GM23248 (cell line): ENCODE measurements at regions not wholly inside any gene's neighbourhood (a gene's known extent, or its start where the extent isn't known, plus 50 kb on each side); places are given as distances from the start of the nearest gene placed in this dataset.

Source experiments
- DNase-seq: peaks from one replicate; pipeline ENCODE4 v3.0.0-alpha.2; 2015
- H2AFZ ChIP-seq: fragments of 200-600 bp; sonication (generic); 2 replicates; pipeline ENCODE4 v1.6.1; 2016; ENCODE audit warnings: antibody characterized with exemption
- H3F3A ChIP-seq: fragments of 200-600 bp; sonication (generic); 2 replicates; pipeline ENCODE4 v1.6.1; 2016; ENCODE audit warnings: mild to moderate bottlenecking, antibody characterized with exemption, mixed run types; ENCODE audit not compliant: insufficient read depth
- H3K27ac ChIP-seq: fragments of 200-600 bp; sonication (generic); 2 replicates; pipeline ENCODE4 v1.5.1; 2016; ENCODE audit warnings: mild to moderate bottlenecking
- H3K27me3 ChIP-seq: fragments of 200-600 bp; sonication (generic); replicated peaks from 2 replicates; pipeline ENCODE4 v1.6.1; 2016; ENCODE audit warnings: mild to moderate bottlenecking; ENCODE audit not compliant: insufficient read depth
- H3K36me3 ChIP-seq: fragments of 200-600 bp; sonication (generic); 2 replicates; pipeline ENCODE4 v1.6.1; 2016; ENCODE audit warnings: low read depth, mild to moderate bottlenecking
- H3K4me1 ChIP-seq: fragments of 200-600 bp; sonication (generic); 2 replicates; pipeline ENCODE4 v1.6.1; 2016; ENCODE audit warnings: mild to moderate bottlenecking; ENCODE audit not compliant: insufficient read depth
- H3K4me2 ChIP-seq: fragments of 200-600 bp; sonication (generic); one replicate; pipeline ENCODE4 v1.6.1; 2016; ENCODE audit warnings: mild to moderate bottlenecking; ENCODE audit not compliant: unreplicated experiment
- H3K4me3 ChIP-seq: fragments of 200-600 bp; sonication (generic); 2 replicates; pipeline ENCODE4 v1.5.1; 2016; ENCODE audit warnings: mild to moderate bottlenecking
- H3K79me2 ChIP-seq: fragments of 200-600 bp; sonication (generic); 2 replicates; pipeline ENCODE4 v1.6.1; 2016; ENCODE audit warnings: mild to moderate bottlenecking; ENCODE audit not compliant: insufficient read depth
- H3K9ac ChIP-seq: fragments of 200-600 bp; sonication (generic); 2 replicates; pipeline ENCODE4 v1.6.1; 2016; ENCODE audit warnings: mild to moderate bottlenecking
- H3K9me2 ChIP-seq: fragments of 200-600 bp; sonication (generic); 2 replicates; pipeline ENCODE4 v1.6.1; 2016; ENCODE audit warnings: mixed run types, mild to moderate bottlenecking, moderate library complexity; ENCODE audit not compliant: insufficient read depth
- H3K9me3 ChIP-seq: fragments of 200-600 bp; sonication (generic); one replicate; pipeline ENCODE4 v1.6.1; 2017; ENCODE audit warnings: low read depth
- H4K20me1 ChIP-seq: fragments of 200-600 bp; sonication (generic); 2 replicates; pipeline ENCODE4 v1.6.0; 2016; ENCODE audit not compliant: insufficient read depth
- EZH2 ChIP-seq: fragments of 200-600 bp; sonication (generic); IDR thresholded peaks from 2 replicates; pipeline ENCODE4 v1.6.1; 2018; ENCODE audit warnings: antibody characterized with exemption, mild to moderate bottlenecking; ENCODE audit not compliant: insufficient read depth, poor library complexity, severe bottlenecking
- EZH2phosphoT487 ChIP-seq: fragments of 200-600 bp; sonication (generic); IDR thresholded peaks from 2 replicates; pipeline ENCODE4 v1.6.1; 2018; ENCODE audit warnings: antibody characterized with exemption, moderate library complexity, mild to moderate bottlenecking, low read depth; ENCODE audit not compliant: insufficient read depth
- WGBS, 2 experiments: methylation state at CpG; one replicate each; pipeline ENCODE4 v1.1.6; 2015 to 2017; ENCODE audit warnings: low lambda C conversion rate in 2 of 2, low coverage in 1 of 2; ENCODE audit errors: missing lambda C conversion rate in 2 of 2; 5-methylcytosine and 5-hydroxymethylcytosine counted together
- in situ Hi-C: fragments of 300-500 bp; cut with MboI; formaldehyde crosslinking; loops from 2 replicates; pipeline ENCODE4 v1.15.0; 2020

GRCh38 chr9:80790764-80791163 is 898.6 kb downstream of the TLE1 start:
- Histone ChIP-seq H3K4me1 (no peaks in the 10 kb centered on the region), H3K4me2 (no peak overlapping the region), H3F3A (no peaks in the 10 kb centered on the region), H4K20me1 (no peaks in the 10 kb centered on the region), H3K9me2 (no peaks in the 10 kb centered on the region), H3K79me2 (no peaks in the 10 kb centered on the region), H2AFZ (no peak overlapping the region), H3K9ac (no peak overlapping the region), H3K27me3 (no peaks in the 10 kb centered on the region), H3K27ac (no peak overlapping the region), H3K9me3 (no peaks in the 10 kb centered on the region), H3K36me3 (no peaks in the 10 kb centered on the region), H3K4me3 (no peak overlapping the region)
- in situ Hi-C loops = no loop called here
- no peak for TF ChIP-seq EZH2
- TF ChIP-seq EZH2phosphoT487 = no peak
- DNase-seq = no peak

DNA sequence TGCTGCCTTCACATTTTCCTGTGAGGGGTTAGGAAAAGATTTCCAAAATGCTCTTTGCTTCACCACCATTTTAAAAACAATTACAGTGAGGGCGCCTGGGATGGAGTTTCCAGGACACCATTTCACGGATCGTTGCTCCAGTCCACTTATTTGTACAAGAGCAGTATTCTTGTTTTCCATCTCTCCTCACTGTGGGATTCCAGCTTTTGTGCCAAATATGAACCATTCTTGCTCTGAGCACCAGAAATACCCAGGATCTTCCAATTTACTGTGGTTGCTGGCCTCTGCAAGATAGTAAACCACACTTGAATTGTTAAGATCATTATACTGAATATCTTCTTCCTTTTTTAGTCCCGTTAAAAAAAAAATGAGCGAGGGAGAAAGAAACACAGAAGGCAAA is 899.5 kb downstream of the TLE1 start:
- H2AFZ ChIP-seq = no peak overlapping the region

GRCh38 chr9:80787636-80788035 is 901.7 kb downstream of the TLE1 start:
- 61 to 84% methylated on average over 1 of the region's 1 CpG for WGBS, 2 experiments
- Histone ChIP-seq H3K9ac (no peak overlapping the region), H3K4me3 (no peak overlapping the region), H3K9me2 (no peaks in the 10 kb centered on the region), H4K20me1 (no peaks in the 10 kb centered on the region), H3K9me3 (no peaks in the 10 kb centered on the region), H2AFZ (no peak overlapping the region), H3K27ac (no peak overlapping the region), H3K79me2 (no peaks in the 10 kb centered on the region), H3K36me3 (no peaks in the 10 kb centered on the region), H3K4me1 (no peaks in the 10 kb centered on the region), H3K27me3 (no peaks in the 10 kb centered on the region), H3F3A (no peaks in the 10 kb centered on the region), H3K4me2 (no peak overlapping the region)
- TF ChIP-seq EZH2 (no peak), EZH2phosphoT487 (no peak)
- DNase-seq = no peak
- in situ Hi-C loops = no loop called here

More for the DNA sequence above, 899.5 kb downstream of the TLE1 start:
- no peaks in the 10 kb centered on the region for H3K79me2 ChIP-seq
- H3K4me2 ChIP-seq = no peak overlapping the region
- no peak for TF ChIP-seq EZH2
- TF ChIP-seq EZH2phosphoT487 = no peak
- no peak for DNase-seq
- no peak overlapping the region for H3K4me3 ChIP-seq
- no peaks in the 10 kb centered on the region for H4K20me1 ChIP-seq
- WGBS, 2 experiments = 58 to 63% methylated on average over 5 of the region's 5 CpGs
- H3K27me3 ChIP-seq = no peaks in the 10 kb centered on the region
- H3K9me3 ChIP-seq = no peaks in the 10 kb centered on the region
- H3K9me2 ChIP-seq = no peaks in the 10 kb centered on the region
- no peaks in the 10 kb centered on the region for H3K4me1 ChIP-seq
- H3F3A ChIP-seq = no peaks in the 10 kb centered on the region
- in situ Hi-C loops = no loop called here
- no peaks in the 10 kb centered on the region for H3K36me3 ChIP-seq
- no peak overlapping the region for H3K27ac ChIP-seq
- no peak overlapping the region for H3K9ac ChIP-seq

DNA sequence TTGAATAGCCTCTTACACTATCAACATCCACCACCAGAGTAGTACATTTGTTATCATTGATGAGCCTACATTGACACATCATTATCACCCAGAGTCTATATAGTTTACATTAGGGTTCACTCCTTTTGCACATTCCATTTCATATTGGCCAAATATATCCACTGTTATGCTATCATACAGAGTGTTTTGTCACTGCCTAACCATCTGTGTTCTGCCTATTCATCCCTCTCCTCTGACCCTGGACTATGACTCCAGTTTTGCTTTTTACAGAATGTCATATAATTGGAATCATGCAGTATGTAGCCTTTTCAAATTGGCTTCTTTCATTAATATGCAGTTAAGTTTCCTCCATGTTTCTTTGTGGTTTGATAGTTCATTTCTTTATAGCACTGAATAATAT is 904.7 kb downstream of the TLE1 start:
- H3K9me3 ChIP-seq = no peaks in the 10 kb centered on the region
- no peak overlapping the region for H3K4me2 ChIP-seq
- no peaks in the 10 kb centered on the region for H4K20me1 ChIP-seq
- no peak for DNase-seq
- H3K36me3 ChIP-seq = no peaks in the 10 kb centered on the region
- no peaks in the 10 kb centered on the region for H3K79me2 ChIP-seq
- no peak overlapping the region for H2AFZ ChIP-seq
- no peaks in the 10 kb centered on the region for H3K27me3 ChIP-seq
- no peak overlapping the region for H3K9ac ChIP-seq
- H3K4me3 ChIP-seq = no peak overlapping the region
- H3K27ac ChIP-seq = no peak overlapping the region
- H3F3A ChIP-seq = no peaks in the 10 kb centered on the region
- H3K9me2 ChIP-seq = no peaks in the 10 kb centered on the region
- no peaks in the 10 kb centered on the region for H3K4me1 ChIP-seq
- TF ChIP-seq EZH2phosphoT487 = no peak
- no peak for TF ChIP-seq EZH2
- in situ Hi-C loops = no loop called here

GRCh38 chr9:80775971-80776370 is 913.4 kb downstream of the TLE1 start:
- in situ Hi-C loops = no loop called here
- H3K27ac ChIP-seq = no peak overlapping the region
- DNase-seq = no peak

More at GRCh38 chr9:80775971-80776370, 913.4 kb downstream of the TLE1 start:
- no peaks in the 10 kb centered on the region for H3K9me2 ChIP-seq
- no peaks in the 10 kb centered on the region for H3K36me3 ChIP-seq
- H3K79me2 ChIP-seq = no peaks in the 10 kb centered on the region
- no peak overlapping the region for H2AFZ ChIP-seq
- no peak overlapping the region for H3K9ac ChIP-seq
- H4K20me1 ChIP-seq = no peaks in the 10 kb centered on the region
- TF ChIP-seq EZH2 = no peak
- no peak for TF ChIP-seq EZH2phosphoT487
- H3K4me1 ChIP-seq = no peaks in the 10 kb centered on the region
- no peaks in the 10 kb centered on the region for H3K9me3 ChIP-seq
- H3F3A ChIP-seq = no peaks in the 10 kb centered on the region
- no peaks in the 10 kb centered on the region for H3K27me3 ChIP-seq
- H3K4me2 ChIP-seq = no peak overlapping the region
- H3K4me3 ChIP-seq = no peak overlapping the region
